ENCODE measurements at regions not wholly inside any gene's neighbourhood (a gene's known extent, or its start where the extent isn't known, plus 50 kb on each side); places are given as distances from the start of the nearest gene placed in this dataset.

GRCh38 chr13:47503475-47503874 is 497.6 kb downstream of the SUCLA2 start:
- H3K4me2 ChIP-seq (ENCODE audit: insufficient read depth, low read length) = no peak overlapping the region
- H3K27me3 ChIP-seq (ENCODE audit: control insufficient read depth in 2 of 2, insufficient read depth in 2 of 2, low read length in 2 of 2) = no peaks in the 10 kb centered on the region
- no peak for FAIRE-seq
- DNase-seq (ENCODE audit: low read depth, low spot score) = no peak
- H3K4me1 ChIP-seq (ENCODE audit: control insufficient read depth, extremely low read depth, insufficient read depth, low read length) = no peaks in the 10 kb centered on the region
- intact Hi-C loops (cut with micrococcal nuclease) = no loop called here
- H3K9me3 ChIP-seq (replicated peaks; ENCODE audit: control insufficient read depth, insufficient read depth, low read length) = peaks cover 6% of the 10 kb centered on the region
- no peaks in the 10 kb centered on the region for H3K36me3 ChIP-seq (ENCODE audit: control insufficient read depth in 2 of 2, extremely low read depth in 1 of 2, insufficient read depth in 2 of 2, low read length in 2 of 2)
- no peaks in the 10 kb centered on the region for H4K20me1 ChIP-seq (replicated peaks; ENCODE audit: control insufficient read depth, extremely low read depth, insufficient read depth, low read length)
- dilution Hi-C loops (cut with MboI; ENCODE audit: extremely low pct_ligation_motif_present, low sequenced_read_pairs) = no loop called here
- no peaks in the 10 kb centered on the region for H3K9me1 ChIP-seq (replicated peaks; ENCODE audit: control insufficient read depth, extremely low read depth, insufficient read depth, low read length)
- H3K9ac ChIP-seq (replicated peaks; ENCODE audit: extremely low read depth, insufficient read depth, low read length) = no peak overlapping the region
- H3K79me2 ChIP-seq (ENCODE audit: control insufficient read depth, insufficient read depth, low read length) = no peaks in the 10 kb centered on the region
- ChIA-PET CTCF (no interaction called here), POLR2A (no interaction called here)
- no TSS peak for BruUV-seq (replicated peaks)
- H3K27ac ChIP-seq (ENCODE audit: insufficient read depth, low read depth, low read length) = no peak overlapping the region
- H3K4me3 ChIP-seq (replicated peaks in 1 of 3; ENCODE audit: insufficient read depth in 1 of 3, low read depth in 1 of 3, low read length in 3 of 3) = no peak overlapping the region
- no peak for TF ChIP-seq MAX (IDR thresholded peaks at IDR 0.05; ENCODE audit: insufficient read depth, insufficient read length)
- no peak for TF ChIP-seq GATA2 (IDR thresholded peaks at IDR 0.05; ENCODE audit: insufficient read depth, insufficient read length, low read depth, low read length)
- TF ChIP-seq POLR2AphosphoS5 (IDR thresholded peaks at IDR 0.05; ENCODE audit: insufficient read depth, low read depth, low read length) = no peak
- TF ChIP-seq MYC (IDR thresholded peaks at IDR 0.05; ENCODE audit: low read depth, low read length) = no peak
- TF ChIP-seq POLR2A (IDR thresholded peaks at IDR 0.05; ENCODE audit: low read depth, low read length) = no peak
- no peak for TF ChIP-seq FOS (IDR thresholded peaks at IDR 0.05; ENCODE audit: borderline replicate concordance, insufficient read depth, low read length)
- TF ChIP-seq JUN (IDR thresholded peaks at IDR 0.05; ENCODE audit: borderline replicate concordance, insufficient read depth, insufficient read length, low read depth) = no peak
- no peak for TF ChIP-seq EZH2 (IDR thresholded peaks at IDR 0.05; ENCODE audit: borderline replicate concordance, low read depth, low read length, severe bottlenecking)
- TF ChIP-seq CTCF (IDR thresholded peaks at IDR 0.05; ENCODE audit: extremely low read depth in 1 of 2, insufficient read depth in 1 of 2, low read depth in 1 of 2, low read length in 2 of 2) = no peak
- H2AFZ ChIP-seq (ENCODE audit: low read depth, low read length) = no peak overlapping the region
